ENCODE measurements at regions not wholly inside any gene's neighbourhood (a gene's known extent, or its start where the extent isn't known, plus 50 kb on each side); places are given as distances from the start of the nearest gene placed in this dataset.

GRCh38 chr2:2599441-2599840, 268.4 kb upstream of the MYT1L start:
- TF ChIP-seq POLR2A (IDR thresholded peaks at IDR 0.05): no peak
- Histone ChIP-seq H3K4me3 (no peak overlapping the region), H3K36me3 (no peaks in the 10 kb centered on the region), H3K9me3 (no peaks in the 10 kb centered on the region), H3K27ac (no peak overlapping the region), H3K4me1 (no peaks in the 10 kb centered on the region), H3K27me3 (no peaks in the 10 kb centered on the region)
- intact Hi-C loops (cut with DNase I): no loop called here
- WGBS, 2 donors: 92 to 93% methylated on average over 8 of the region's 8 CpGs
- no peak for DNase-seq

- no peak overlapping the region for H3K4me3 ChIP-seq
- no peaks in the 10 kb centered on the region for H3K27me3 ChIP-seq
- no peaks in the 10 kb centered on the region for H3K4me1 ChIP-seq
- WGBS, 2 donors: 72 to 83% methylated on average over 2 of the region's 2 CpGs
- DNase-seq: no peak
- intact Hi-C loops (cut with DNase I): no loop called here
- no peak overlapping the region for H3K27ac ChIP-seq
- no peaks in the 10 kb centered on the region for H3K36me3 ChIP-seq
- H3K9me3 ChIP-seq: no peaks in the 10 kb centered on the region
- TF ChIP-seq EP300 (IDR thresholded peaks at IDR 0.05): no peak
- TF ChIP-seq POLR2AphosphoS5 (IDR thresholded peaks at IDR 0.05): no peak
- TF ChIP-seq POLR2A (IDR thresholded peaks at IDR 0.05): no peak
- no peak for TF ChIP-seq CTCF (IDR thresholded peaks at IDR 0.05)
These were observed 266.6 kb upstream of the MYT1L start for GRCh38 chr2:2597712-2598111.

GRCh38 chr2:2591542-2591940, 260.5 kb upstream of the MYT1L start:
- Histone ChIP-seq H3K27me3 (no peaks in the 10 kb centered on the region), H3K4me1 (peaks cover 0 to 4% (median 0%) of the 10 kb centered on the region in 4 donors), H3K4me3 (no peak overlapping the region), H3K36me3 (no peaks in the 10 kb centered on the region), H3K27ac (no peak overlapping the region), H3K9me3 (no peaks in the 10 kb centered on the region)
- no peak for DNase-seq
- WGBS, 2 donors: 70 to 82% methylated on average over 6 of the region's 6 CpGs
- TF ChIP-seq CTCF (IDR thresholded peaks at IDR 0.05) (no peak), POLR2AphosphoS5 (IDR thresholded peaks at IDR 0.05) (no peak)
- intact Hi-C loops (cut with DNase I): no loop called here

- TF ChIP-seq EP300 (IDR thresholded peaks at IDR 0.05): no peak
- TF ChIP-seq POLR2AphosphoS5 (IDR thresholded peaks at IDR 0.05): no peak
- no peaks in the 10 kb centered on the region for H3K36me3 ChIP-seq
- intact Hi-C loops (cut with DNase I): no loop called here
- no peaks in the 10 kb centered on the region for H3K9me3 ChIP-seq
- H3K27ac ChIP-seq: no peak overlapping the region
- no peak for DNase-seq
- H3K4me3 ChIP-seq: no peak overlapping the region
- 85 to 86% methylated on average over 4 of the region's 4 CpGs for WGBS, 2 donors
- H3K4me1 ChIP-seq: peaks cover 0 to 4% (median 0%) of the 10 kb centered on the region in 4 donors
- H3K27me3 ChIP-seq: no peaks in the 10 kb centered on the region
These were observed 259.9 kb upstream of the MYT1L start for GRCh38 chr2:2590841-2591541.

- H3K27me3 ChIP-seq: no peaks in the 10 kb centered on the region
- H3K4me3 ChIP-seq: no peak overlapping the region
- no peak overlapping the region for H3K27ac ChIP-seq
- H3K9me3 ChIP-seq: no peaks in the 10 kb centered on the region
- intact Hi-C loops (cut with DNase I): no loop called here
- no peak for DNase-seq
- H3K36me3 ChIP-seq: no peaks in the 10 kb centered on the region
- H3K4me1 ChIP-seq: peaks cover 0 to 4% (median 0%) of the 10 kb centered on the region in 4 donors
- TF ChIP-seq EP300 (IDR thresholded peaks at IDR 0.05) (no peak), POLR2AphosphoS5 (IDR thresholded peaks at IDR 0.05) (no peak), POLR2A (IDR thresholded peaks at IDR 0.05) (no peak), CTCF (IDR thresholded peaks at IDR 0.05) (no peak)
- WGBS, 2 donors: 81 to 86% methylated on average over 1 of the region's 1 CpG
These were observed 259.1 kb upstream of the MYT1L start for GRCh38 chr2:2590141-2590540.

GRCh38 chr2:2588777-2589176, 257.7 kb upstream of the MYT1L start:
- no peak overlapping the region for H3K27ac ChIP-seq

More at GRCh38 chr2:2588777-2589176, 257.7 kb upstream of the MYT1L start:
- no peak for DNase-seq
- H3K9me3 ChIP-seq: no peaks in the 10 kb centered on the region
- intact Hi-C loops (cut with DNase I): no loop called here
- peaks cover 0 to 4% (median 0%) of the 10 kb centered on the region in 4 donors for H3K4me1 ChIP-seq
- no peak for TF ChIP-seq CTCF (IDR thresholded peaks at IDR 0.05)
- no peak for TF ChIP-seq EP300 (IDR thresholded peaks at IDR 0.05)
- TF ChIP-seq POLR2A (IDR thresholded peaks at IDR 0.05): no peak
- TF ChIP-seq POLR2AphosphoS5 (IDR thresholded peaks at IDR 0.05): no peak
- WGBS, 2 donors: 56 to 81% methylated on average over 4 of the region's 4 CpGs
- no peaks in the 10 kb centered on the region for H3K36me3 ChIP-seq
- no peaks in the 10 kb centered on the region for H3K27me3 ChIP-seq
- no peak overlapping the region for H3K4me3 ChIP-seq

Measured in sigmoid colon (tissue), 6 donors.